WTC11 (cell line): ENCODE measurements at regions not wholly inside any gene's neighbourhood (a gene's known extent, or its start where the extent isn't known, plus 50 kb on each side); places are given as distances from the start of the nearest gene placed in this dataset.

Source experiments
- ATAC-seq: fragments of 200-7000 bp; cut with Tn5 transposase; 2 replicates; pipeline ENCODE4 v1.10.0; 2021; ENCODE audit warnings: mild to moderate bottlenecking, moderate library complexity
- CTCF ChIA-PET: fragments of 300-600 bp; sonication (Branson Sonifier 250); formaldehyde crosslinking; loops from one replicate; lab custom pipeline; 2021; ENCODE audit warnings: antibody characterized with exemption; lab: Charles Lee
- POLR2A ChIA-PET: fragments of 350-600 bp; sonication (Branson Sonifier 250); formaldehyde crosslinking; loops from one replicate; lab custom pipeline; 2021; ENCODE audit warnings: antibody characterized with exemption; lab: Charles Lee
- DNase-seq: peaks from one replicate; pipeline ENCODE4 v3.0.0; 2021; ENCODE audit warnings: low spot score
- H3K27ac Mint-ChIP-seq: 2 replicates; pipeline ENCODE4 v1.8.0; 2021; ENCODE audit warnings: mixed read lengths
- H3K27me3 Mint-ChIP-seq: 2 replicates; pipeline ENCODE4 v1.8.0; 2021; ENCODE audit warnings: low read depth, mild to moderate bottlenecking, moderate library complexity, mixed read lengths
- H3K36me3 Mint-ChIP-seq: 2 replicates; pipeline ENCODE4 v1.8.0; 2021; ENCODE audit warnings: mixed read lengths
- H3K4me1 Mint-ChIP-seq: 2 replicates; pipeline ENCODE4 v1.8.0; 2022; ENCODE audit warnings: mixed read lengths
- H3K4me3 Mint-ChIP-seq: 2 replicates; pipeline ENCODE4 v1.8.0; 2021; ENCODE audit warnings: mild to moderate bottlenecking, moderate library complexity, mixed read lengths
- H3K9me3 Mint-ChIP-seq: 2 replicates; pipeline ENCODE4 v1.8.0; 2021; ENCODE audit warnings: mixed read lengths
- CBFB ChIP-seq: sonication (generic); formaldehyde crosslinking; IDR thresholded peaks from 2 replicates; pipeline ENCODE4 v1.8.1; 2022; ENCODE audit warnings: mild to moderate bottlenecking, low read depth, missing genetic modification reagents
- ETV6 ChIP-seq: sonication (generic); formaldehyde crosslinking; IDR thresholded peaks from 2 replicates; pipeline ENCODE4 v1.8.1; 2022; ENCODE audit warnings: mild to moderate bottlenecking, missing genetic modification reagents
- FOXJ3 ChIP-seq: sonication (generic); formaldehyde crosslinking; IDR thresholded peaks from 2 replicates; pipeline ENCODE4 v1.9.0; 2021; ENCODE audit warnings: missing genetic modification reagents, mild to moderate bottlenecking, borderline replicate concordance
- GRHL2 ChIP-seq: fragments of 250-450 bp; sonication (Bioruptor Pico); IDR thresholded peaks from 2 replicates; pipeline ENCODE4 v1.8.0; 2022; ENCODE audit warnings: mild to moderate bottlenecking, moderate library complexity; ENCODE audit not compliant: insufficient replicate concordance, severe bottlenecking
- GTF2I ChIP-seq: fragments of 250-450 bp; sonication (Bioruptor Pico); conservative IDR thresholded peaks from 2 replicates; pipeline ENCODE4 v1.4.0; 2021; ENCODE audit warnings: mild to moderate bottlenecking
- JUN ChIP-seq: sonication (generic); formaldehyde crosslinking; IDR thresholded peaks from 2 replicates; pipeline ENCODE4 v1.8.0; 2023; ENCODE audit warnings: mild to moderate bottlenecking, missing genetic modification reagents
- NR1H2 ChIP-seq: sonication (generic); formaldehyde crosslinking; IDR thresholded peaks from 2 replicates; pipeline ENCODE4 v1.9.0; 2021; ENCODE audit warnings: mild to moderate bottlenecking, moderate library complexity, missing genetic modification reagents
- NR2C2 ChIP-seq: sonication (generic); formaldehyde crosslinking; IDR thresholded peaks from 2 replicates; pipeline ENCODE4 v1.8.0; 2022; ENCODE audit warnings: mild to moderate bottlenecking, missing genetic modification reagents
- SOX15 ChIP-seq: fragments of 250-450 bp; sonication (Bioruptor Pico); IDR thresholded peaks from 2 replicates; pipeline ENCODE4 v1.9.0; 2021; ENCODE audit warnings: mild to moderate bottlenecking
- SP1 ChIP-seq: sonication (generic); formaldehyde crosslinking; conservative IDR thresholded peaks from 2 replicates; pipeline ENCODE4 v1.8.1; 2022; ENCODE audit warnings: missing genetic modification reagents
- TEAD1 ChIP-seq: sonication (generic); formaldehyde crosslinking; IDR thresholded peaks from 2 replicates; pipeline ENCODE4 v1.8.0; 2022; ENCODE audit warnings: mild to moderate bottlenecking, missing genetic modification reagents
- ZNF121 ChIP-seq: sonication (generic); formaldehyde crosslinking; IDR thresholded peaks from 2 replicates; pipeline ENCODE4 v1.8.0; 2023; ENCODE audit warnings: missing genetic modification reagents
- ZNF263 ChIP-seq: sonication (generic); formaldehyde crosslinking; IDR thresholded peaks from 2 replicates; pipeline ENCODE4 v1.8.1; 2022; ENCODE audit warnings: low read depth, mild to moderate bottlenecking, moderate library complexity, missing genetic modification reagents
- ZNF423 ChIP-seq: fragments of 250-450 bp; sonication (Bioruptor Pico); IDR thresholded peaks from 2 replicates; pipeline ENCODE4 v2.1.2; 2022; ENCODE audit warnings: mild to moderate bottlenecking, moderate library complexity
- TF ChIP-seq, protein P1 (sequence below): sonication (generic); formaldehyde crosslinking; IDR thresholded peaks from 2 replicates; pipeline ENCODE4 v1.8.0; 2023; ENCODE audit warnings: missing genetic modification reagents
- TF ChIP-seq, protein P2 (sequence below): sonication (generic); formaldehyde crosslinking; IDR thresholded peaks from 2 replicates; pipeline ENCODE4 v1.8.1; 2023; ENCODE audit warnings: mild to moderate bottlenecking, missing genetic modification reagents
- TF ChIP-seq, protein P3 (sequence below): fragments of 200-600 bp; IDR thresholded peaks from 2 replicates; pipeline ENCODE4 v1.8.0; 2022; ENCODE audit warnings: antibody characterized with exemption
- TF ChIP-seq, protein P4 (sequence below): sonication (generic); formaldehyde crosslinking; IDR thresholded peaks from 2 replicates; pipeline ENCODE4 v1.8.0; 2022; ENCODE audit warnings: mild to moderate bottlenecking, missing genetic modification reagents
- TF ChIP-seq, protein P5 (sequence below): sonication (generic); formaldehyde crosslinking; conservative IDR thresholded peaks from 2 replicates; pipeline ENCODE4 v1.8.1; 2023; ENCODE audit warnings: mild to moderate bottlenecking, low read depth, missing genetic modification reagents, moderate library complexity
- TF ChIP-seq, protein P6 (sequence below): sonication (generic); formaldehyde crosslinking; IDR thresholded peaks from 2 replicates; pipeline ENCODE4 v1.8.1; 2023; ENCODE audit warnings: mild to moderate bottlenecking, moderate library complexity, missing genetic modification reagents
- TF ChIP-seq, protein P7 (sequence below): sonication (generic); formaldehyde crosslinking; IDR thresholded peaks from 2 replicates; pipeline ENCODE4 v1.8.0; 2022; ENCODE audit warnings: mild to moderate bottlenecking, missing genetic modification reagents
- TF ChIP-seq, protein P8 (sequence below): fragments of 250-450 bp; sonication (Bioruptor Pico); IDR thresholded peaks from 2 replicates; pipeline ENCODE4 v1.9.0; 2021; ENCODE audit warnings: mild to moderate bottlenecking

DNA sequence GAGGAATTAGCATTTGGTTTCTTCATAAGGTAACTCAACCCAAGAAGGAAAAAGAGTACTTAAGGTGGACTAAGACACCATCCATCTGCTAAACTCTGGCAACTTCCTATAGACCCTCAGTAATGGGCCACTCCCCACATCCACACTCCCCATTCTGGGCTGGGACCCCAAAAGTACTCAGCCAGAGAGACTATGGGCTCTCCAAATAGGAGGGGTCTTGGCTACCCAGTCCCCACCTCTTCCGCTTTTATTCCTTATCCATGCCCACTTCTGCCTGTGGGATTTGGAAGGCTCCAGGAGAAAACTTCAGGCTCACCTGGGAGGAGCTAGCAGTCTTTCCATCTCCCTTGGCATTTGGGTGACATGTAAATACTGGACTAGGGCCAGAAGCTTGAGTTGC lies 164.5 kb upstream of the CCL2 start:
- Mint-ChIP-seq H3K9me3 (peaks cover 29% of the 10 kb centered on the region), H3K4me1 (no peaks in the 10 kb centered on the region), H3K36me3 (peaks cover 25% of the 10 kb centered on the region), H3K4me3 (no peak overlapping the region), H3K27me3 (peaks cover 2% of the 10 kb centered on the region), H3K27ac (no peak overlapping the region)
- ChIA-PET CTCF (no interaction called here), POLR2A (no interaction called here)
- DNase-seq (no peak), ATAC-seq (no peak)
- no peak for TF ChIP-seq SOX15 (CRISPR knock-in tag)
- TF ChIP-seq, protein P1, sequence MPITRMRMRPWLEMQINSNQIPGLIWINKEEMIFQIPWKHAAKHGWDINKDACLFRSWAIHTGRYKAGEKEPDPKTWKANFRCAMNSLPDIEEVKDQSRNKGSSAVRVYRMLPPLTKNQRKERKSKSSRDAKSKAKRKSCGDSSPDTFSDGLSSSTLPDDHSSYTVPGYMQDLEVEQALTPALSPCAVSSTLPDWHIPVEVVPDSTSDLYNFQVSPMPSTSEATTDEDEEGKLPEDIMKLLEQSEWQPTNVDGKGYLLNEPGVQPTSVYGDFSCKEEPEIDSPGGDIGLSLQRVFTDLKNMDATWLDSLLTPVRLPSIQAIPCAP, result no peak
- TF ChIP-seq, protein P2, sequence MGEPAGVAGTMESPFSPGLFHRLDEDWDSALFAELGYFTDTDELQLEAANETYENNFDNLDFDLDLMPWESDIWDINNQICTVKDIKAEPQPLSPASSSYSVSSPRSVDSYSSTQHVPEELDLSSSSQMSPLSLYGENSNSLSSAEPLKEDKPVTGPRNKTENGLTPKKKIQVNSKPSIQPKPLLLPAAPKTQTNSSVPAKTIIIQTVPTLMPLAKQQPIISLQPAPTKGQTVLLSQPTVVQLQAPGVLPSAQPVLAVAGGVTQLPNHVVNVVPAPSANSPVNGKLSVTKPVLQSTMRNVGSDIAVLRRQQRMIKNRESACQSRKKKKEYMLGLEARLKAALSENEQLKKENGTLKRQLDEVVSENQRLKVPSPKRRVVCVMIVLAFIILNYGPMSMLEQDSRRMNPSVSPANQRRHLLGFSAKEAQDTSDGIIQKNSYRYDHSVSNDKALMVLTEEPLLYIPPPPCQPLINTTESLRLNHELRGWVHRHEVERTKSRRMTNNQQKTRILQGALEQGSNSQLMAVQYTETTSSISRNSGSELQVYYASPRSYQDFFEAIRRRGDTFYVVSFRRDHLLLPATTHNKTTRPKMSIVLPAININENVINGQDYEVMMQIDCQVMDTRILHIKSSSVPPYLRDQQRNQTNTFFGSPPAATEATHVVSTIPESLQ, result no peak
- no peak for TF ChIP-seq TEAD1 (CRISPR knock-in tag)
- TF ChIP-seq, protein P3, sequence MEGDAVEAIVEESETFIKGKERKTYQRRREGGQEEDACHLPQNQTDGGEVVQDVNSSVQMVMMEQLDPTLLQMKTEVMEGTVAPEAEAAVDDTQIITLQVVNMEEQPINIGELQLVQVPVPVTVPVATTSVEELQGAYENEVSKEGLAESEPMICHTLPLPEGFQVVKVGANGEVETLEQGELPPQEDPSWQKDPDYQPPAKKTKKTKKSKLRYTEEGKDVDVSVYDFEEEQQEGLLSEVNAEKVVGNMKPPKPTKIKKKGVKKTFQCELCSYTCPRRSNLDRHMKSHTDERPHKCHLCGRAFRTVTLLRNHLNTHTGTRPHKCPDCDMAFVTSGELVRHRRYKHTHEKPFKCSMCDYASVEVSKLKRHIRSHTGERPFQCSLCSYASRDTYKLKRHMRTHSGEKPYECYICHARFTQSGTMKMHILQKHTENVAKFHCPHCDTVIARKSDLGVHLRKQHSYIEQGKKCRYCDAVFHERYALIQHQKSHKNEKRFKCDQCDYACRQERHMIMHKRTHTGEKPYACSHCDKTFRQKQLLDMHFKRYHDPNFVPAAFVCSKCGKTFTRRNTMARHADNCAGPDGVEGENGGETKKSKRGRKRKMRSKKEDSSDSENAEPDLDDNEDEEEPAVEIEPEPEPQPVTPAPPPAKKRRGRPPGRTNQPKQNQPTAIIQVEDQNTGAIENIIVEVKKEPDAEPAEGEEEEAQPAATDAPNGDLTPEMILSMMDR, result no peak
- TF ChIP-seq, protein P4, sequence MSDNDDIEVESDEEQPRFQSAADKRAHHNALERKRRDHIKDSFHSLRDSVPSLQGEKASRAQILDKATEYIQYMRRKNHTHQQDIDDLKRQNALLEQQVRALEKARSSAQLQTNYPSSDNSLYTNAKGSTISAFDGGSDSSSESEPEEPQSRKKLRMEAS (CRISPR knock-in tag), result no peak
- no peak for TF ChIP-seq JUN (CRISPR knock-in tag)
- TF ChIP-seq FOXJ3 (CRISPR knock-in tag), result no peak
- TF ChIP-seq, protein P5, sequence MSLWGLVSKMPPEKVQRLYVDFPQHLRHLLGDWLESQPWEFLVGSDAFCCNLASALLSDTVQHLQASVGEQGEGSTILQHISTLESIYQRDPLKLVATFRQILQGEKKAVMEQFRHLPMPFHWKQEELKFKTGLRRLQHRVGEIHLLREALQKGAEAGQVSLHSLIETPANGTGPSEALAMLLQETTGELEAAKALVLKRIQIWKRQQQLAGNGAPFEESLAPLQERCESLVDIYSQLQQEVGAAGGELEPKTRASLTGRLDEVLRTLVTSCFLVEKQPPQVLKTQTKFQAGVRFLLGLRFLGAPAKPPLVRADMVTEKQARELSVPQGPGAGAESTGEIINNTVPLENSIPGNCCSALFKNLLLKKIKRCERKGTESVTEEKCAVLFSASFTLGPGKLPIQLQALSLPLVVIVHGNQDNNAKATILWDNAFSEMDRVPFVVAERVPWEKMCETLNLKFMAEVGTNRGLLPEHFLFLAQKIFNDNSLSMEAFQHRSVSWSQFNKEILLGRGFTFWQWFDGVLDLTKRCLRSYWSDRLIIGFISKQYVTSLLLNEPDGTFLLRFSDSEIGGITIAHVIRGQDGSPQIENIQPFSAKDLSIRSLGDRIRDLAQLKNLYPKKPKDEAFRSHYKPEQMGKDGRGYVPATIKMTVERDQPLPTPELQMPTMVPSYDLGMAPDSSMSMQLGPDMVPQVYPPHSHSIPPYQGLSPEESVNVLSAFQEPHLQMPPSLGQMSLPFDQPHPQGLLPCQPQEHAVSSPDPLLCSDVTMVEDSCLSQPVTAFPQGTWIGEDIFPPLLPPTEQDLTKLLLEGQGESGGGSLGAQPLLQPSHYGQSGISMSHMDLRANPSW (CRISPR knock-in tag), result no peak
- no peak for TF ChIP-seq CBFB (CRISPR knock-in tag)
- no peak for TF ChIP-seq ZNF423 (CRISPR knock-in tag)
- TF ChIP-seq, protein P6, sequence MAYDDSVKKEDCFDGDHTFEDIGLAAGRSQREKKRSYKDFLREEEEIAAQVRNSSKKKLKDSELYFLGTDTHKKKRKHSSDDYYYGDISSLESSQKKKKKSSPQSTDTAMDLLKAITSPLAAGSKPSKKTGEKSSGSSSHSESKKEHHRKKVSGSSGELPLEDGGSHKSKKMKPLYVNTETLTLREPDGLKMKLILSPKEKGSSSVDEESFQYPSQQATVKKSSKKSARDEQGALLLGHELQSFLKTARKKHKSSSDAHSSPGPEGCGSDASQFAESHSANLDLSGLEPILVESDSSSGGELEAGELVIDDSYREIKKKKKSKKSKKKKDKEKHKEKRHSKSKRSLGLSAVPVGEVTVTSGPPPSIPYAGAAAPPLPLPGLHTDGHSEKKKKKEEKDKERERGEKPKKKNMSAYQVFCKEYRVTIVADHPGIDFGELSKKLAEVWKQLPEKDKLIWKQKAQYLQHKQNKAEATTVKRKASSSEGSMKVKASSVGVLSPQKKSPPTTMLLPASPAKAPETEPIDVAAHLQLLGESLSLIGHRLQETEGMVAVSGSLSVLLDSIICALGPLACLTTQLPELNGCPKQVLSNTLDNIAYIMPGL (CRISPR knock-in tag), result no peak
- TF ChIP-seq, protein P7, sequence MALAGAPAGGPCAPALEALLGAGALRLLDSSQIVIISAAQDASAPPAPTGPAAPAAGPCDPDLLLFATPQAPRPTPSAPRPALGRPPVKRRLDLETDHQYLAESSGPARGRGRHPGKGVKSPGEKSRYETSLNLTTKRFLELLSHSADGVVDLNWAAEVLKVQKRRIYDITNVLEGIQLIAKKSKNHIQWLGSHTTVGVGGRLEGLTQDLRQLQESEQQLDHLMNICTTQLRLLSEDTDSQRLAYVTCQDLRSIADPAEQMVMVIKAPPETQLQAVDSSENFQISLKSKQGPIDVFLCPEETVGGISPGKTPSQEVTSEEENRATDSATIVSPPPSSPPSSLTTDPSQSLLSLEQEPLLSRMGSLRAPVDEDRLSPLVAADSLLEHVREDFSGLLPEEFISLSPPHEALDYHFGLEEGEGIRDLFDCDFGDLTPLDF (CRISPR knock-in tag), result no peak
- TF ChIP-seq NR1H2 (CRISPR knock-in tag), result no peak

DNA sequence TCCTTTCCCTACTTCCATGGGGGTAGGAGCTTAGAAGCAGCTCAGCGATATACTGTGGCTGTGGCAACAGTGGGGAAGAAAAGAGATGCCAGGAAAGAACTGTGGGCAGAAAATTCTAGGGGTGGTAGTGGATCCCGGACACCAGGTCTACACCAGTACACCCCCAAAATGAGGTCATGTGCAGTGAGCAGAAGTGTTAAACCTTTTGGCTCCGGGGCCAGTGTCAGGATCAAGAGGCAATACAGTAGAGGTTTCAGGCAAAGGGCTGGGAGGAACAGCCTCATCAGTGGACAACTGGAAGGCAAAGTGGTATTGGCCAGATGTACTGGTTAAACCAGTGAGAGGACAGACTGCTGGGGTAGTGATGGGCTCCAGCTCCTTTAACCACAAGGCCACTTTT lies 163.1 kb upstream of the CCL2 start:
- Mint-ChIP-seq H3K4me3 (no peak overlapping the region), H3K27ac (no peak overlapping the region), H3K4me1 (no peaks in the 10 kb centered on the region), H3K27me3 (peaks cover under 1% of the 10 kb centered on the region), H3K9me3 (peaks cover 31% of the 10 kb centered on the region), H3K36me3 (peaks cover 22% of the 10 kb centered on the region)
- CTCF ChIA-PET, result interaction anchor here (0.5 to 1.6 kb wide), 2 partner anchors 55 to 635 kb away, joined by 3 to 5 read pairs; no protein-coding TSS in a partner anchor
- no peak for ATAC-seq
- POLR2A ChIA-PET, result no interaction called here
- no peak for DNase-seq
- TF ChIP-seq SP1 (CRISPR knock-in tag) (no peak), GTF2I (CRISPR knock-in tag) (no peak), ETV6 (CRISPR knock-in tag) (no peak), ZNF121 (CRISPR knock-in tag) (no peak), NR2C2 (CRISPR knock-in tag) (no peak), ZNF263 (CRISPR knock-in tag) (no peak), GRHL2 (no peak)
- TF ChIP-seq, protein P8, sequence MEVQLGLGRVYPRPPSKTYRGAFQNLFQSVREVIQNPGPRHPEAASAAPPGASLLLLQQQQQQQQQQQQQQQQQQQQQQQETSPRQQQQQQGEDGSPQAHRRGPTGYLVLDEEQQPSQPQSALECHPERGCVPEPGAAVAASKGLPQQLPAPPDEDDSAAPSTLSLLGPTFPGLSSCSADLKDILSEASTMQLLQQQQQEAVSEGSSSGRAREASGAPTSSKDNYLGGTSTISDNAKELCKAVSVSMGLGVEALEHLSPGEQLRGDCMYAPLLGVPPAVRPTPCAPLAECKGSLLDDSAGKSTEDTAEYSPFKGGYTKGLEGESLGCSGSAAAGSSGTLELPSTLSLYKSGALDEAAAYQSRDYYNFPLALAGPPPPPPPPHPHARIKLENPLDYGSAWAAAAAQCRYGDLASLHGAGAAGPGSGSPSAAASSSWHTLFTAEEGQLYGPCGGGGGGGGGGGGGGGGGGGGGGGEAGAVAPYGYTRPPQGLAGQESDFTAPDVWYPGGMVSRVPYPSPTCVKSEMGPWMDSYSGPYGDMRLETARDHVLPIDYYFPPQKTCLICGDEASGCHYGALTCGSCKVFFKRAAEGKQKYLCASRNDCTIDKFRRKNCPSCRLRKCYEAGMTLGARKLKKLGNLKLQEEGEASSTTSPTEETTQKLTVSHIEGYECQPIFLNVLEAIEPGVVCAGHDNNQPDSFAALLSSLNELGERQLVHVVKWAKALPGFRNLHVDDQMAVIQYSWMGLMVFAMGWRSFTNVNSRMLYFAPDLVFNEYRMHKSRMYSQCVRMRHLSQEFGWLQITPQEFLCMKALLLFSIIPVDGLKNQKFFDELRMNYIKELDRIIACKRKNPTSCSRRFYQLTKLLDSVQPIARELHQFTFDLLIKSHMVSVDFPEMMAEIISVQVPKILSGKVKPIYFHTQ (CRISPR knock-in tag), result no peak
